GM18505 (cell line): ENCODE measurements at regions not wholly inside any gene's neighbourhood (a gene's known extent, or its start where the extent isn't known, plus 50 kb on each side); places are given as distances from the start of the nearest gene placed in this dataset.

Experiments
- ATAC-seq: cut with Tn5 transposase; IDR thresholded peaks from one replicate; pipeline ENCODE4 v1.9.1; 2021; ENCODE audit not compliant: unreplicated experiment
- POLR2A ChIP-seq: IDR thresholded peaks from 4 replicates; pipeline ENCODE4 v1.6.1; 2011; ENCODE audit warnings: borderline replicate concordance; ENCODE audit not compliant: insufficient read depth, insufficient read length; ENCODE audit errors: extremely low read depth

DNA sequence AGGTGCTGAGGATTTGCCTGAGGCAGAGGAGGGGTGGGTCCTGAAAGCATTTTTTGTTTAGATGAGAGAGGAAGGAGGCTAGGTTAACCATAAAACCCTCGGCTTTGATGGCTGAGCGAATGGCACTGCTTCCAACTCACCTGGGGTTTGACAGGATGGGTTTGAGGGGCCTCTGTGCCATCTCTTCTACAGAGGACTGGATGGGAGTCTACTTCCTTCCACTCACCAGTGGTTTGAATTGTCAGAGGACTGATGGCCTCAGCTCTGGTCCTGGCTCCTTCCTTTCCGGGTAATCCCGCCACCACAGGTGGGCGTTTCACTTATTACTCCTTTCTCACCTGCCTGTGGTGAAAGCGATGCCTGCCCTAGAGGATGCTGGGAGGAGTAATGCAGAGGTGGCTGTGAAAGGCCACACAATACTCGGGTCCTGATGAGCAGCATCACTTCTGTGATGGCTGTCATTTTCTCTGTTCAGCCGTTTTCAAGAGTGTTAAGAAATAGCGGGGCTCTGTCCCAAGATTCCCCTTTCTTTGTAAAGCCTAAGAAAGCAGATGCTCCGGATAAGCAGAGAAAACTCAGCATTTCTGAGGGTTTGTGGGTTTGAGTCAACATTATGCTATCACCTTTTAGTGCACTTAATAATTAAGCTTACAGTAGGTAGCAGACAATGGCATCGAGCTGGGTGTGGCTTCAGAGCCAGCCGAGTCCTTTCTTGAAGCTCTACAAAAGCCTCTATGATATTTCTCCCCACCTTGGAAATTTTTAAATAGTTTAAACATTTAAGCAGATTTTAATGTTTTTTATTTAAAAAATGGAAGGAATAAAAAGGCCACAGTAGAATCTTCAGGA, 220.7 kb downstream of the HLX start:
- no peak for ATAC-seq
- no peak for TF ChIP-seq POLR2A

GRCh38 chr1:221100611-221101010, 221.4 kb downstream of the HLX start:
- TF ChIP-seq POLR2A = no peak
- no peak for ATAC-seq

- ATAC-seq = no peak
- TF ChIP-seq POLR2A = no peak
These were observed 222.8 kb downstream of the HLX start for GRCh38 chr1:221101807-221102605.

GRCh38 chr1:221104596-221104995, 225.4 kb downstream of the HLX start:
- ATAC-seq = no peak
- no peak for TF ChIP-seq POLR2A

- ATAC-seq = no peak
- TF ChIP-seq POLR2A = no peak
These were observed 226.3 kb downstream of the HLX start for GRCh38 chr1:221105578-221105977.

- TF ChIP-seq POLR2A = no peak
- no peak for ATAC-seq
These were observed 227.4 kb downstream of the HLX start for GRCh38 chr1:221106616-221107015.

- ATAC-seq = no peak
- TF ChIP-seq POLR2A = no peak
These were observed 230.7 kb downstream of the HLX start for GRCh38 chr1:221109930-221110329.

- no peak for ATAC-seq
- TF ChIP-seq POLR2A = no peak
These were observed 237.9 kb downstream of the HLX start for GRCh38 chr1:221117133-221117532.

GRCh38 chr1:221117548-221117951, 238.3 kb downstream of the HLX start:
- TF ChIP-seq POLR2A = no peak
- ATAC-seq = no peak

DNA sequence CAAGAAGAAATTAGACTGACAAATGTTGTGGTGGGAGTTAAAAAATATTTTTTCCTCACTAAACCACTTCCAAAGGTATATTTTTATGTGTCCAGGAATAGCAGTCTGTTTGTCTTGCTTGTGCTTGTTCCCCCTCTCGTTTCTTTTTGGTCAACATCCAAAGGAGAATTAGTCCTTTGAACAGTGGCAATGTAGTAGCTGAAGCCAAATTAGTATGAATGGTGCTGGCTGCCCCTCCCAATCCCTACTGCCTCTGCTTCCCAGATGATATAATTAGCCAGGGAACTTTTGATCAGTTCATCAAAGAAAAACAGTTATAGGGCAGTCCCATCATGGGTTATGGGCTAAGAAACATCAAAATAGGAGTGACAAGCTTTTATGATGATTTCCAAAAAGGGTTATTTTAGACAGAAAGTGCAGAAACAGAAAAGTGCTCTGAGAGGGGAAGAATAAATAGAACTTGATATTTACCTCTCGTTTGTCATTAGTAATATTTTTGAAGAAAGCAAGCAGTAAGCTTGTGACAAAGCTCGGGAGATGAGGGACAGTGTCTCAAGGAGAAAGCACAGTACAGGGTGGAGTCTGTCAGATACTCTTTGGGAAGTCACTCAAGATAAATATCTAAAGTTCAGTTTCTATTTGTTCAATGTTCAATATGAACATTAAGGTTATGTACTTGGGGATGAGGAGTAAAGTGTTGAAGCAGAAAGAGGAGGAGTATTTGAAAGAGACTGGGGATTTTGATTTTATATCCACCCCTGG, 239.1 kb downstream of the HLX start:
- TF ChIP-seq POLR2A = no peak
- ATAC-seq = no peak

DNA sequence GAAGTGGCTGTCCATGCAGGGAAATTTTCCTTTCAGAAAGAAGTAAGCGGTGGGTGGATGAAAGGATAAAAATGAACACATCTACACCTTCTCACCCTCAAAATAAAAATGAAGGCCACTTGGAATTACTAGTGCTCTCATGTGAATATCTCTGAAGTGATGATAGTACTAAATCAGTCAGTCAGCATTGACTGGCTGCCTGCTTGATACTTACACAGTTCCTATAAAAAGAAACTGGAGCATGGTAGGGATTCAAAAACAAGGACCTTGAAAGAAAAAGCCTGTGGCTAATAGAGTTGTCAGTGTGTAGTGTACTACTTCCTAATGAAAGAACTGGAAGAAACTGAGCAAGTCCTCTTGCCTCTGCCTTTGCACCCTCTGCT, 239.7 kb downstream of the HLX start:
- ATAC-seq = no peak

DNA sequence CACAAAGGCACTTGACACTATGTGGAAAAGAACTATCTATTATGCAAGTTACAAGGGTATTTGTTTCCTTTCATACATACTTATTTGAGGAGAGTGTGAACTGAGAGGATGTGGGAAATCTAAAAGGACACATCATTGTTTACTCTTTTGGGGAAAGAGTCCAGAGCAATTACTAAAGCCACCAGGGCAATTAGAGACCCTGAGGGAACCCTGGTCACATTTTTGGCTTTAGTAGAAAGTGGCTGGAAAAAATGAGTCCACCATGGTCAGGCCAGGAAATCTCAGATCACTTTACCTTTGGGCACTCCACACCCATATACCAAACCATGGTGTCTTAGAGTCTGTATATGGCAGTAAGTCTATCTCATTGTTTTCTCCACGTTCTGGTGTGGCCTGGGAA, 243.3 kb downstream of the HLX start:
- no peak for ATAC-seq
- TF ChIP-seq POLR2A = no peak

More for the DNA sequence above, 239.7 kb downstream of the HLX start:
- no peak for TF ChIP-seq POLR2A

GRCh38 chr1:221125976-221126375, 246.7 kb downstream of the HLX start:
- ATAC-seq = no peak
- no peak for TF ChIP-seq POLR2A
